Endothelial cell of umbilical vein (primary cell): ENCODE measurements at regions not wholly inside any gene's neighbourhood (a gene's known extent, or its start where the extent isn't known, plus 50 kb on each side); places are given as distances from the start of the nearest gene placed in this dataset.

Experiments
- BruUV-seq: library from RNA; stranded (reverse); fragments of 400-500 nt; replicated peaks from 2 replicates; lab custom pipeline; 2021; lab: Mats Ljungman, UMichigan
- CTCF ChIA-PET: fragments of 300-600, 350-600 bp; sonication (Branson Sonifier 250); formaldehyde crosslinking; loops from one replicate; lab custom pipeline; 2021; ENCODE audit warnings: antibody characterized with exemption, inconsistent platforms; lab: Charles Lee
- POLR2A ChIA-PET: fragments of 300-600, 350-600 bp; sonication (Branson Sonifier 250); formaldehyde crosslinking; loops from one replicate; lab custom pipeline; 2021; ENCODE audit warnings: antibody characterized with exemption, inconsistent platforms; lab: Charles Lee
- DNase-seq: peaks from one replicate; pipeline ENCODE4 v3.0.0-alpha.2; 2011; ENCODE audit warnings: low read depth, low spot score
- FAIRE-seq: peaks from 2 replicates; lab custom pipeline; 2011; peaks lifted over from hg19 to GRCh38; lab: Jason Lieb, UNC
- H2AFZ ChIP-seq: 2 replicates; pipeline ENCODE4 v1.6.0; 2012; ENCODE audit warnings: low read depth, low read length, control low read depth, inconsistent platforms
- H3K27ac ChIP-seq: 2 replicates; pipeline ENCODE4 v1.5.1; 2011; ENCODE audit warnings: low read depth, mild to moderate bottlenecking, control low read depth, low read length, moderate library complexity; ENCODE audit not compliant: insufficient read depth
- H3K27me3 ChIP-seq, 2 experiments: 2 replicates each; pipeline versions ENCODE4 v1.6.0 to v1.6.1; 2011; ENCODE audit warnings: low read length in 2 of 2, mixed read lengths in 1 of 2; ENCODE audit not compliant: control insufficient read depth in 2 of 2, insufficient read depth in 2 of 2
- H3K36me3 ChIP-seq, 2 experiments: 2 replicates in 1 of 2; 3 replicates in 1 of 2; pipeline ENCODE4 v1.5.1; 2011; ENCODE audit warnings: low read length in 2 of 2, mild to moderate bottlenecking in 1 of 2, moderate library complexity in 1 of 2; ENCODE audit not compliant: control insufficient read depth in 2 of 2, insufficient read depth in 2 of 2; ENCODE audit errors: extremely low read depth in 1 of 2
- H3K4me1 ChIP-seq: 3 replicates; pipeline ENCODE4 v1.5.1; 2011; ENCODE audit warnings: mild to moderate bottlenecking, low read length; ENCODE audit not compliant: control insufficient read depth, insufficient read depth; ENCODE audit errors: extremely low read depth
- H3K4me2 ChIP-seq: 2 replicates; pipeline ENCODE4 v1.6.1; 2011; ENCODE audit warnings: low read length, control low read depth, mixed read lengths; ENCODE audit not compliant: insufficient read depth
- H3K4me3 ChIP-seq, 3 experiments: fragments of 200-600 bp in 1 of 3; sonication (generic), shearing (Covaris generic) in 1 of 3; replicated peaks in 1 of 3; 2 replicates each; pipeline ENCODE4 v1.5.1; 2011 to 2016; ENCODE audit warnings: control low read depth in 3 of 3, low read length in 3 of 3, mild to moderate bottlenecking in 2 of 3, inconsistent platforms in 1 of 3, low read depth in 1 of 3, moderate library complexity in 1 of 3; ENCODE audit not compliant: insufficient read depth in 1 of 3
- H3K79me2 ChIP-seq: 2 replicates; pipeline ENCODE4 v1.6.0; 2012; ENCODE audit warnings: low read length, inconsistent platforms; ENCODE audit not compliant: control insufficient read depth, insufficient read depth
- H3K9ac ChIP-seq: replicated peaks from 2 replicates; pipeline ENCODE3; 2011; ENCODE audit warnings: low read length, control low read depth; ENCODE audit not compliant: insufficient read depth; ENCODE audit errors: extremely low read depth
- H3K9me1 ChIP-seq: replicated peaks from 3 replicates; pipeline ENCODE4 v1.6.0; 2011; ENCODE audit warnings: mild to moderate bottlenecking, low read length; ENCODE audit not compliant: control insufficient read depth, insufficient read depth; ENCODE audit errors: extremely low read depth
- H3K9me3 ChIP-seq: replicated peaks from 2 replicates; pipeline ENCODE4 v1.5.1; 2012; ENCODE audit warnings: low read length, inconsistent platforms; ENCODE audit not compliant: control insufficient read depth, insufficient read depth
- H4K20me1 ChIP-seq: replicated peaks from 2 replicates; pipeline ENCODE3; 2011; ENCODE audit warnings: mild to moderate bottlenecking, low read length; ENCODE audit not compliant: control insufficient read depth, insufficient read depth; ENCODE audit errors: extremely low read depth
- EZH2 ChIP-seq: IDR thresholded peaks from 2 replicates; pipeline ENCODE4 v1.6.1; 2012; ENCODE audit warnings: borderline replicate concordance, low read depth, mild to moderate bottlenecking, moderate library complexity, low read length, inconsistent platforms; ENCODE audit not compliant: severe bottlenecking
- FOS ChIP-seq: IDR thresholded peaks from 2 replicates; pipeline ENCODE4 v1.6.1; 2011; ENCODE audit warnings: mild to moderate bottlenecking, low read length, moderate library complexity, borderline replicate concordance; ENCODE audit not compliant: insufficient read depth
- JUN ChIP-seq: IDR thresholded peaks from 2 replicates; pipeline ENCODE4 v1.6.1; 2011; ENCODE audit warnings: borderline replicate concordance, low read depth; ENCODE audit not compliant: insufficient read length, insufficient read depth
- MYC ChIP-seq: IDR thresholded peaks from one replicate; pipeline ENCODE4 v1.6.1; 2011; ENCODE audit warnings: mild to moderate bottlenecking, low read depth, low read length
- dilution Hi-C: fragments of 300-500 bp; cut with MboI; formaldehyde crosslinking; loops from one replicate; pipeline ENCODE4 v1.15.0; 2019; ENCODE audit warnings: low sequenced_read_pairs; ENCODE audit not compliant: extremely low pct_ligation_motif_present
- intact Hi-C: fragments of 100-400 bp; cut with micrococcal nuclease; formaldehyde crosslinking; loops from one replicate; pipeline ENCODE4 v1.10.0; 2022
- TF ChIP-seq, protein P1 (sequence below): IDR thresholded peaks from 2 replicates; pipeline ENCODE4 v1.6.1; 2011; ENCODE audit not compliant: insufficient read depth, insufficient read length
- TF ChIP-seq, protein P2 (sequence below), 2 donors: IDR thresholded peaks; 1 replicate in 1 of 2; 2 replicates in 1 of 2; pipeline ENCODE4 v1.5.1; 2011; ENCODE audit warnings: low read length in 2 of 2, mild to moderate bottlenecking in 2 of 2, moderate library complexity in 2 of 2, control low read depth in 1 of 2, inconsistent platforms in 1 of 2, low read depth in 1 of 2; ENCODE audit not compliant: insufficient read depth in 1 of 2; ENCODE audit errors: extremely low read depth in 1 of 2

- TF ChIP-seq, protein P1, sequence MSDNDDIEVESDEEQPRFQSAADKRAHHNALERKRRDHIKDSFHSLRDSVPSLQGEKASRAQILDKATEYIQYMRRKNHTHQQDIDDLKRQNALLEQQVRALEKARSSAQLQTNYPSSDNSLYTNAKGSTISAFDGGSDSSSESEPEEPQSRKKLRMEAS, result no peak
- no peak for TF ChIP-seq MYC
- TF ChIP-seq FOS, result no peak
- TF ChIP-seq EZH2, result no peak
- no peak for TF ChIP-seq JUN
- TF ChIP-seq, protein P2, sequence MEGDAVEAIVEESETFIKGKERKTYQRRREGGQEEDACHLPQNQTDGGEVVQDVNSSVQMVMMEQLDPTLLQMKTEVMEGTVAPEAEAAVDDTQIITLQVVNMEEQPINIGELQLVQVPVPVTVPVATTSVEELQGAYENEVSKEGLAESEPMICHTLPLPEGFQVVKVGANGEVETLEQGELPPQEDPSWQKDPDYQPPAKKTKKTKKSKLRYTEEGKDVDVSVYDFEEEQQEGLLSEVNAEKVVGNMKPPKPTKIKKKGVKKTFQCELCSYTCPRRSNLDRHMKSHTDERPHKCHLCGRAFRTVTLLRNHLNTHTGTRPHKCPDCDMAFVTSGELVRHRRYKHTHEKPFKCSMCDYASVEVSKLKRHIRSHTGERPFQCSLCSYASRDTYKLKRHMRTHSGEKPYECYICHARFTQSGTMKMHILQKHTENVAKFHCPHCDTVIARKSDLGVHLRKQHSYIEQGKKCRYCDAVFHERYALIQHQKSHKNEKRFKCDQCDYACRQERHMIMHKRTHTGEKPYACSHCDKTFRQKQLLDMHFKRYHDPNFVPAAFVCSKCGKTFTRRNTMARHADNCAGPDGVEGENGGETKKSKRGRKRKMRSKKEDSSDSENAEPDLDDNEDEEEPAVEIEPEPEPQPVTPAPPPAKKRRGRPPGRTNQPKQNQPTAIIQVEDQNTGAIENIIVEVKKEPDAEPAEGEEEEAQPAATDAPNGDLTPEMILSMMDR (IDR thresholded peaks at IDR 0.05; ENCODE audit: extremely low read depth in 1 of 2, insufficient read depth in 1 of 2, low read depth in 1 of 2, low read length in 2 of 2), result no peak
- no TSS peak for BruUV-seq
- FAIRE-seq (no peak), DNase-seq (no peak)
- Histone ChIP-seq H3K79me2 (no peaks in the 10 kb centered on the region), H3K4me2 (no peak overlapping the region), H4K20me1 (no peaks in the 10 kb centered on the region), H2AFZ (no peak overlapping the region), H3K9me1 (no peaks in the 10 kb centered on the region), H3K9me3 (peaks cover 6% of the 10 kb centered on the region), H3K36me3 (no peaks in the 10 kb centered on the region), H3K9ac (no peak overlapping the region), H3K27me3 (no peaks in the 10 kb centered on the region), H3K27ac (no peak overlapping the region), H3K4me1 (no peaks in the 10 kb centered on the region), H3K4me3 (no peak overlapping the region)
- dilution Hi-C loops (no loop called here), intact Hi-C loops (no loop called here)
- ChIA-PET CTCF (interaction anchor here (0.8 kb wide), 1 partner anchor 11 kb away, joined by 3 read pairs; no protein-coding TSS in a partner anchor), POLR2A (no interaction called here)
Observed at GRCh38 chr2:6429210-6429986, 436.3 kb downstream of the CMPK2 start.
